ENCODE measurements at regions not wholly inside any gene's neighbourhood (a gene's known extent, or its start where the extent isn't known, plus 50 kb on each side); places are given as distances from the start of the nearest gene placed in this dataset.
"Not testable (repeated sequence)": the region's sequence is repeated elsewhere in the genome, so short reads cannot be mapped to it uniquely, and the experiment has no call there.

DNA sequence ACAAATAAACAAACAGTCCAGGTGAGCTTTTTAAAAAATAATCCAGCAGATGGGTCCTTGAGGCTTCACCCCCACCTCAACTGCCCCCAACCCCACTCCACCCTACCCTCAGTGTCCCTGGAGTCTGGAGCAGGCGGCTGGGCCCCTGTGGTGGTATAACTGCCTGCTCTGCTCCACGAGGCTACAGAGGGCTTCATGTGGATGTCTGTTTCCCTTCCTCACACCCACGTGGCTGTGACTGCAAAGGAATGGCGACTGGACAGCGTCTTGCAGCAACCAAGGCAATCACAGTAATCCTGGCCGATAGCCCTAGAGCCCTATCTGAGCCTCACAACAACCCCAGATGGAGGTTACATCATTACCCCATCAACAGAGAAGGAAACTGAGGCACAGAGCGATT lies 76.5 kb downstream of the SLC2A10 start:
- no peak overlapping the region for H3K4me3 ChIP-seq (ENCODE audit: low read depth, low read length)
- TF ChIP-seq, protein P1, sequence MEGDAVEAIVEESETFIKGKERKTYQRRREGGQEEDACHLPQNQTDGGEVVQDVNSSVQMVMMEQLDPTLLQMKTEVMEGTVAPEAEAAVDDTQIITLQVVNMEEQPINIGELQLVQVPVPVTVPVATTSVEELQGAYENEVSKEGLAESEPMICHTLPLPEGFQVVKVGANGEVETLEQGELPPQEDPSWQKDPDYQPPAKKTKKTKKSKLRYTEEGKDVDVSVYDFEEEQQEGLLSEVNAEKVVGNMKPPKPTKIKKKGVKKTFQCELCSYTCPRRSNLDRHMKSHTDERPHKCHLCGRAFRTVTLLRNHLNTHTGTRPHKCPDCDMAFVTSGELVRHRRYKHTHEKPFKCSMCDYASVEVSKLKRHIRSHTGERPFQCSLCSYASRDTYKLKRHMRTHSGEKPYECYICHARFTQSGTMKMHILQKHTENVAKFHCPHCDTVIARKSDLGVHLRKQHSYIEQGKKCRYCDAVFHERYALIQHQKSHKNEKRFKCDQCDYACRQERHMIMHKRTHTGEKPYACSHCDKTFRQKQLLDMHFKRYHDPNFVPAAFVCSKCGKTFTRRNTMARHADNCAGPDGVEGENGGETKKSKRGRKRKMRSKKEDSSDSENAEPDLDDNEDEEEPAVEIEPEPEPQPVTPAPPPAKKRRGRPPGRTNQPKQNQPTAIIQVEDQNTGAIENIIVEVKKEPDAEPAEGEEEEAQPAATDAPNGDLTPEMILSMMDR (IDR thresholded peaks at IDR 0.05; ENCODE audit: insufficient read depth, low read length), result no peak

DNA sequence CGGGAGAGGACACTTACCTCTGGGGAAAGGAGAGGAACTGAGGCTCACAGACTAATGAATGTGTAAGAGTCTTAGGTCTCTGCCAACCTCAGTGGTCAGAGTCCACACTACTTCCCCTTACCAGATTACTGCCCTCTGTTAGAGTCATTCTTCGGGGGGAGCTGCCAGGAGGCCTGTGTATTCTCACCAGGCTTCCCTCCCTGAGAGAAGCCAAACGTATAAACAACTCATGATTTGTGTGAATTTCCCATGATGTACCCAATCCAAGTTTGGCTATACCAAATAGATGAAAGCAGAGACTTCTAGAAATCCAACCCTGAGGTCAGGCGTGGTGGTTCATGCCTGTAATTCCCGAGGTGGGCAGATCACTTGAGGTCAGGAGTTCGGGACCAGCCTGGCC lies 77.1 kb downstream of the SLC2A10 start:
- no peak overlapping the region for H3K4me3 ChIP-seq (ENCODE audit: low read depth, low read length)
- TF ChIP-seq, protein P1 (IDR thresholded peaks at IDR 0.05; ENCODE audit: insufficient read depth, low read length), result no peak
- DNase-seq (ENCODE audit: low read depth), result no peak

More for the DNA sequence above, 76.5 kb downstream of the SLC2A10 start:
- DNase-seq (ENCODE audit: low read depth), result no peak

DNA sequence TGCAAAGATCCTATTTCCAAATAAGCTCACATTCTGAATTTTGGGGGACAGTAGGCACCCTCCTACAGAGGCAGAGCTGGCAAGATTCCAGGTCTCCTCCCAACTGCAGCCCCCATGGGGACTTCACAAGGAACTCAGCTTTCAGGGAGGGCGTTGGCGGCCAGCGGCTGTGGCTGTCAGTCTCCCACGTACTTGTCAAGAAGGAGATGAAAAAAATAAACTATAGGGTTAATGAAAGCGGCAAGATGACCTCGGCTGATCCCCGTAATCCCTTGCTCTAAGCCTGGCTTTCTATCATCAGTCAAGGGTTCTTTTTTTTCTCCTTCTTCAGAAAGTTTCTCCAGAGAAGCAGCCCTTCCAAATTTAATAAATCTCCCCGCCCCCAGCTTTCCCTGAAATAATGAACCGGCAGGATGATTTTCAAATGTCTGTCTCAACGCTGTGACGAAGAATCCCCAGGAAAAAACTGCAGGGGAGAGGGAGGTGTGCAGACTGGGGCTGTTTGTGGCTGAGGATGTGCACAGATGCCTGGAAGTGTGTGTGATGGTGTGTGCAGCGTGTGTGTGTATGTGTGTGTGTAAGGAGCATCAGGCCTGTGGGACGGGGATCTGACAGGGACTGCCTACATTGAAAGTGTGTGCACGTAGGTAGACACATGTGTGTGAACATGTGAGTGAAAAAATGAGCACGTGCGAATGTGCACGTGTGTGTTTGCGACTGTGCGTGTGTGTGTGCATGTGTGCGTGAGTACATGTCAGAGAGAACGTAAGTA lies 78.7 kb downstream of the SLC2A10 start:
- H3K4me3 ChIP-seq (ENCODE audit: low read depth, low read length), result no peak overlapping the region
- no peak for DNase-seq (ENCODE audit: low read depth)
- TF ChIP-seq, protein P1 (IDR thresholded peaks at IDR 0.05; ENCODE audit: insufficient read depth, low read length), result no peak

DNA sequence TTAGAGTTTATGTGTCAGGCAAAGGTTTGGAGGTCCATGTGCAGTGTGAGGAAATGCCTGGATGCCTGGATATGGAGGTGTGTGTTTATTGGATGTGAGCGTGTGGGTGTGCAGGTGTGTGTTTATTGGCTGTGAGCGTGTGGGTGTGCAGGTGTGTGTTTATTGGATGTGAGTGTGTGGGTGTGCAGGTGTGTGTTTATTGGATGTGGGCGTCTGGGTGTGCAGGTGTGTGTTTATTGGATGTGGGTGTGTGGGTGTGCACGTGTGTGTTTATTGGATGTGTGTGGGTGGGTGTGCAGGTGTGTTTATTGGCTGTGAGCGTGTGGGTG lies 79.3 kb downstream of the SLC2A10 start:
- not testable (repeated sequence) for DNase-seq (ENCODE audit: low read depth)

DNA sequence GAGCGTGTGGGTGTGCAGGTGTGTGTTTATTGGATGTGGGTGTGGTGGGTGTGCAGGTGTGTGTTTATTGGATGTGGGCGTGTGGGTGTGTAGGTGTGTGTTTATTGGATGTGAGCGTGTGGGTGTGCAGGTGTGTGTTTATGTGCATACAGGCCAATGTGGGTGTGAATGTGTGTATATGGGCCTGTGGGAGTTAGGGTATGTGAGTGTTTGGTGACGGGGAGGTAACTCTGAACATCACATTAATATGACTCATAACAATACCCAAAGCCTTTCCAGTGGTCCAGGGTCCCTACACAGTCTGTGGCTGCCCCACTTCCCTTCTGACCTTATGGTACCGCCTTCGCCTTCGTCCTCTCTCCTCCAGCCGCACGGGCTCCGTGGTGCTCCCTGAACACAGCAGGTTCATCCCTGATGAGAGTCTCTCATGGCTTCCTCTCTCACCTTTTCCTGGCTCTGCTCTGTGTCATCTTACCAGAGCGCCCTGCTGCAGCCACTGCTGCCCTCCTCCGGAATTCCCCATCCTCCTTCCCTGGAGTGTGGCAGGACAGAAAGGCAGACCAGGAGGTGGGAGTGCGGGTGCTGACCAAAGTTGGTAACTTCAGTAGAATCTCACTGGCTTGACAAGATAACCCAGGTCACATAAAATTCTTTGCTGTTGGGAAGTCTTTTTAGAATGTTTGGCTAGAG lies 80.0 kb downstream of the SLC2A10 start:
- TF ChIP-seq, protein P1 (IDR thresholded peaks at IDR 0.05; ENCODE audit: insufficient read depth, low read length), result no peak
- H3K4me3 ChIP-seq (ENCODE audit: low read depth, low read length), result no peak overlapping the region

More for the DNA sequence above, 79.3 kb downstream of the SLC2A10 start:
- not testable (repeated sequence) for H3K4me3 ChIP-seq (ENCODE audit: low read depth, low read length)

DNA sequence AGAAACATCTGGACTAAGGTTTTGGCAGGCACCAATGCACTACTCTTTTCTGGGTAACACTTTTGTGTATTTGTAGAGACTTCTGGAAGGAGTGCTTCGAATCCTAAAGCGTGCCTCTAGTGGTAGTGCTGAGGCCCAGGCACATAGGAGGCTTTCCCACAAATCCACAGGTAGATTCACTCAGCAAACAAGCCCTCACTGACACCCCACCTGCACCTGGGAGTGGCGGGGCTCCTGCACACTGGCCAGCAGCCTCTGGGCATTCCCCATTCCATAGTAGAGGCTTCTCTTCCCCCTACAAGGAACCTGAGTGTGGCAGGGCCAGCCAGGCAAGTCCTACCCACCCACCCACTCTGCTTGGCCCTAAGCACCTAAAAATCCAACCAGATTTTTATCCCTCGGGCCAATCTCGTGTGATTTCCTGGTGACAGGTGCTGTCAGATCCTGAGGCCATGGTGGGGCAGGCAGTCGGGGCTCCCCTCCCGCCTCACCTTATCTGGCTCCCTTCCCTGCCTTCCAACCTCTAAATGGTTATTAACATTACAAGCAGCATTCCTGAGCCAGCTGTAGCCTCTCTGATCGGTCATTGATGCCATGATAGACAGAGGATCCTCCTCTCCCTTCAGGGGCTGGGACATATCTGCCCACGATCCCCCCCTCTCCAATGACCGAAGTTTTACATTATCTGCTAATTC lies 82.4 kb downstream of the SLC2A10 start:
- no peak for DNase-seq (ENCODE audit: low read depth)
- H3K4me3 ChIP-seq (ENCODE audit: low read depth, low read length), result no peak overlapping the region
- TF ChIP-seq, protein P1 (IDR thresholded peaks at IDR 0.05; ENCODE audit: insufficient read depth, low read length), result no peak

More for the DNA sequence above, 80.0 kb downstream of the SLC2A10 start:
- DNase-seq (ENCODE audit: low read depth), result no peak

DNA sequence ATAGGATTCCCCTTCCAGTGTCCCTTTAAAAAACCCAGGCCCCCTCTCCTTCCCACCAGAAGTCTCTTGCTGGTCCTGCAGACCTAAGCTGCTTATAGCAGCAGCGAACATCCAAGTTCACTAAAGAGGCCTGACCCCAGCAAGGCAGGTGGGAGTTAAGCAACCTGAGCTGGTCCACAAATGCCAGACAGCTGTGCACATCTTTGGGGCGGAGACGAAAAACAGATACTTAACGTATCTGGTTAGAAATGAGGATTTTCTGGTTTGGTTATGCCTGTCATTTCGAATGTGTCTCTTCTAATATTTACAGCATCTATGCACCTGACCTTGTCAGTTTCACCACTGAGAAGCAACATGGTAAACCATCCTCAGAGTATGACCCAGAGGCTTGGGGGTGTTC lies 87.8 kb downstream of the SLC2A10 start:
- no peak for DNase-seq (ENCODE audit: low read depth)
- H3K4me3 ChIP-seq (ENCODE audit: low read depth, low read length), result no peak overlapping the region
- TF ChIP-seq, protein P1 (IDR thresholded peaks at IDR 0.05; ENCODE audit: insufficient read depth, low read length), result no peak
